HCT116 (cell line): ENCODE measurements at regions not wholly inside any gene's neighbourhood (a gene's known extent, or its start where the extent isn't known, plus 50 kb on each side); places are given as distances from the start of the nearest gene placed in this dataset.

Experiments
- POLR2A ChIP-seq: IDR thresholded peaks from 2 replicates; pipeline ENCODE4 v1.7.0; 2011; ENCODE audit warnings: borderline replicate concordance; ENCODE audit not compliant: insufficient read depth, insufficient read length; ENCODE audit errors: extremely low read depth
- POLR2AphosphoS5 ChIP-seq: IDR thresholded peaks from 2 replicates; pipeline ENCODE4 v1.6.1; 2011; ENCODE audit warnings: mild to moderate bottlenecking, low read depth, low read length, moderate library complexity
- SIN3A ChIP-seq: IDR thresholded peaks from 2 replicates; pipeline ENCODE4 v1.6.1; 2012; ENCODE audit warnings: low read depth
- TCF7L2 ChIP-seq: IDR thresholded peaks from 2 replicates; pipeline ENCODE4 v1.7.0; 2011; ENCODE audit warnings: borderline replicate concordance, inconsistent platforms; ENCODE audit not compliant: insufficient read depth, insufficient read length; ENCODE audit errors: extremely low read depth
- TF ChIP-seq, protein P1 (sequence below): IDR thresholded peaks from 2 replicates; pipeline ENCODE4 v1.6.1; 2012
- TF ChIP-seq, protein P2 (sequence below), 3 experiments: fragments of 200-600 bp in 1 of 3; sonication (generic) in 1 of 3; IDR thresholded peaks in 2 of 3; conservative IDR thresholded peaks in 1 of 3; 2 replicates each; pipeline ENCODE4 v1.5.1; 2012 to 2017; ENCODE audit warnings: low read depth in 2 of 3, low read length in 2 of 3, antibody characterized with exemption in 1 of 3, borderline replicate concordance in 1 of 3, control low read depth in 1 of 3, mild to moderate bottlenecking in 1 of 3, mixed read lengths in 1 of 3, mixed run types in 1 of 3, moderate library complexity in 1 of 3; ENCODE audit not compliant: insufficient read depth in 1 of 3
- TF ChIP-seq, protein P3 (sequence below): IDR thresholded peaks from 2 replicates; pipeline ENCODE4 v1.6.1; 2012

DNA sequence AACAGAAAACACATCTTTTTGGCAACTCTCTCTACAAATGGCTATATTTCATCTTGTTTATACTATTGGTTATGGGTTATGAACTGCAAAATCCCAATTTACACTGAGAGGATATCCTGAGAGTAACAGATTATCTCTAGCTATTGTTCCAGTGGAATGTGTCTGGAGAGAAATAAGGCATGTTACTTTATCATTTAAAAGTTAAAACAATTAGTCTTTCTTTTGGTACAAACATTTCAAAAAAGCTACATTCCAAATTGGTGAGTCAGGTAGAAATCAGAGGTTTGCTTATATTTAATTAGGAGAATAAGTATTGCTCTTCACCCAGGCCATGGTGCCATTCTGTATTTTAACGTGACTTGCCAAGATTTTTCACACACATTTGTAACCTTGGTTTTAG, 411.6 kb downstream of the CCER1 start:
- TF ChIP-seq, protein P1, sequence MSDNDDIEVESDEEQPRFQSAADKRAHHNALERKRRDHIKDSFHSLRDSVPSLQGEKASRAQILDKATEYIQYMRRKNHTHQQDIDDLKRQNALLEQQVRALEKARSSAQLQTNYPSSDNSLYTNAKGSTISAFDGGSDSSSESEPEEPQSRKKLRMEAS: no peak
- TF ChIP-seq, protein P2, sequence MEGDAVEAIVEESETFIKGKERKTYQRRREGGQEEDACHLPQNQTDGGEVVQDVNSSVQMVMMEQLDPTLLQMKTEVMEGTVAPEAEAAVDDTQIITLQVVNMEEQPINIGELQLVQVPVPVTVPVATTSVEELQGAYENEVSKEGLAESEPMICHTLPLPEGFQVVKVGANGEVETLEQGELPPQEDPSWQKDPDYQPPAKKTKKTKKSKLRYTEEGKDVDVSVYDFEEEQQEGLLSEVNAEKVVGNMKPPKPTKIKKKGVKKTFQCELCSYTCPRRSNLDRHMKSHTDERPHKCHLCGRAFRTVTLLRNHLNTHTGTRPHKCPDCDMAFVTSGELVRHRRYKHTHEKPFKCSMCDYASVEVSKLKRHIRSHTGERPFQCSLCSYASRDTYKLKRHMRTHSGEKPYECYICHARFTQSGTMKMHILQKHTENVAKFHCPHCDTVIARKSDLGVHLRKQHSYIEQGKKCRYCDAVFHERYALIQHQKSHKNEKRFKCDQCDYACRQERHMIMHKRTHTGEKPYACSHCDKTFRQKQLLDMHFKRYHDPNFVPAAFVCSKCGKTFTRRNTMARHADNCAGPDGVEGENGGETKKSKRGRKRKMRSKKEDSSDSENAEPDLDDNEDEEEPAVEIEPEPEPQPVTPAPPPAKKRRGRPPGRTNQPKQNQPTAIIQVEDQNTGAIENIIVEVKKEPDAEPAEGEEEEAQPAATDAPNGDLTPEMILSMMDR (IDR thresholded peaks at IDR 0.05 in 2 of 3, conservative IDR thresholded peaks at IDR 0.05 in 1 of 3; ENCODE audit: borderline replicate concordance in 1 of 3, insufficient read depth in 1 of 3, low read depth in 2 of 3, low read length in 2 of 3): no peak
- TF ChIP-seq TCF7L2: no peak
- no peak for TF ChIP-seq POLR2A
- TF ChIP-seq, protein P3, sequence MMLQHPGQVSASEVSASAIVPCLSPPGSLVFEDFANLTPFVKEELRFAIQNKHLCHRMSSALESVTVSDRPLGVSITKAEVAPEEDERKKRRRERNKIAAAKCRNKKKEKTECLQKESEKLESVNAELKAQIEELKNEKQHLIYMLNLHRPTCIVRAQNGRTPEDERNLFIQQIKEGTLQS: no peak
- TF ChIP-seq POLR2AphosphoS5: no peak
- no peak for TF ChIP-seq SIN3A
